Endothelial cell of umbilical vein (primary cell): ENCODE measurements at regions not wholly inside any gene's neighbourhood (a gene's known extent, or its start where the extent isn't known, plus 50 kb on each side); places are given as distances from the start of the nearest gene placed in this dataset.

Source experiments
- BruUV-seq: library from RNA; stranded (reverse); fragments of 400-500 nt; replicated peaks from 2 replicates; lab custom pipeline; 2021; lab: Mats Ljungman, UMichigan
- CTCF ChIA-PET: fragments of 300-600, 350-600 bp; sonication (Branson Sonifier 250); formaldehyde crosslinking; loops from one replicate; lab custom pipeline; 2021; ENCODE audit warnings: antibody characterized with exemption, inconsistent platforms; lab: Charles Lee
- POLR2A ChIA-PET: fragments of 300-600, 350-600 bp; sonication (Branson Sonifier 250); formaldehyde crosslinking; loops from one replicate; lab custom pipeline; 2021; ENCODE audit warnings: antibody characterized with exemption, inconsistent platforms; lab: Charles Lee
- DNase-seq: peaks from one replicate; pipeline ENCODE4 v3.0.0-alpha.2; 2011; ENCODE audit warnings: low read depth, low spot score
- FAIRE-seq: peaks from 2 replicates; lab custom pipeline; 2011; peaks lifted over from hg19 to GRCh38; lab: Jason Lieb, UNC
- H2AFZ ChIP-seq: 2 replicates; pipeline ENCODE4 v1.6.0; 2012; ENCODE audit warnings: low read depth, low read length, control low read depth, inconsistent platforms
- H3K27ac ChIP-seq: 2 replicates; pipeline ENCODE4 v1.5.1; 2011; ENCODE audit warnings: low read depth, mild to moderate bottlenecking, control low read depth, low read length, moderate library complexity; ENCODE audit not compliant: insufficient read depth
- H3K27me3 ChIP-seq, 2 experiments: 2 replicates each; pipeline versions ENCODE4 v1.6.0 to v1.6.1; 2011; ENCODE audit warnings: low read length in 2 of 2, mixed read lengths in 1 of 2; ENCODE audit not compliant: control insufficient read depth in 2 of 2, insufficient read depth in 2 of 2
- H3K36me3 ChIP-seq, 2 experiments: 2 replicates in 1 of 2; 3 replicates in 1 of 2; pipeline ENCODE4 v1.5.1; 2011; ENCODE audit warnings: low read length in 2 of 2, mild to moderate bottlenecking in 1 of 2, moderate library complexity in 1 of 2; ENCODE audit not compliant: control insufficient read depth in 2 of 2, insufficient read depth in 2 of 2; ENCODE audit errors: extremely low read depth in 1 of 2
- H3K4me1 ChIP-seq: 3 replicates; pipeline ENCODE4 v1.5.1; 2011; ENCODE audit warnings: mild to moderate bottlenecking, low read length; ENCODE audit not compliant: control insufficient read depth, insufficient read depth; ENCODE audit errors: extremely low read depth
- H3K4me2 ChIP-seq: 2 replicates; pipeline ENCODE4 v1.6.1; 2011; ENCODE audit warnings: low read length, control low read depth, mixed read lengths; ENCODE audit not compliant: insufficient read depth
- H3K4me3 ChIP-seq, 3 experiments: fragments of 200-600 bp in 1 of 3; sonication (generic), shearing (Covaris generic) in 1 of 3; replicated peaks in 1 of 3; 2 replicates each; pipeline ENCODE4 v1.5.1; 2011 to 2016; ENCODE audit warnings: control low read depth in 3 of 3, low read length in 3 of 3, mild to moderate bottlenecking in 2 of 3, inconsistent platforms in 1 of 3, low read depth in 1 of 3, moderate library complexity in 1 of 3; ENCODE audit not compliant: insufficient read depth in 1 of 3
- H3K79me2 ChIP-seq: 2 replicates; pipeline ENCODE4 v1.6.0; 2012; ENCODE audit warnings: low read length, inconsistent platforms; ENCODE audit not compliant: control insufficient read depth, insufficient read depth
- H3K9ac ChIP-seq: replicated peaks from 2 replicates; pipeline ENCODE3; 2011; ENCODE audit warnings: low read length, control low read depth; ENCODE audit not compliant: insufficient read depth; ENCODE audit errors: extremely low read depth
- H3K9me1 ChIP-seq: replicated peaks from 3 replicates; pipeline ENCODE4 v1.6.0; 2011; ENCODE audit warnings: mild to moderate bottlenecking, low read length; ENCODE audit not compliant: control insufficient read depth, insufficient read depth; ENCODE audit errors: extremely low read depth
- H3K9me3 ChIP-seq: replicated peaks from 2 replicates; pipeline ENCODE4 v1.5.1; 2012; ENCODE audit warnings: low read length, inconsistent platforms; ENCODE audit not compliant: control insufficient read depth, insufficient read depth
- H4K20me1 ChIP-seq: replicated peaks from 2 replicates; pipeline ENCODE3; 2011; ENCODE audit warnings: mild to moderate bottlenecking, low read length; ENCODE audit not compliant: control insufficient read depth, insufficient read depth; ENCODE audit errors: extremely low read depth
- CTCF ChIP-seq, 2 donors: IDR thresholded peaks; 1 replicate in 1 of 2; 2 replicates in 1 of 2; pipeline ENCODE4 v1.5.1; 2011; ENCODE audit warnings: low read length in 2 of 2, mild to moderate bottlenecking in 2 of 2, moderate library complexity in 2 of 2, control low read depth in 1 of 2, inconsistent platforms in 1 of 2, low read depth in 1 of 2; ENCODE audit not compliant: insufficient read depth in 1 of 2; ENCODE audit errors: extremely low read depth in 1 of 2
- EZH2 ChIP-seq: IDR thresholded peaks from 2 replicates; pipeline ENCODE4 v1.6.1; 2012; ENCODE audit warnings: borderline replicate concordance, low read depth, mild to moderate bottlenecking, moderate library complexity, low read length, inconsistent platforms; ENCODE audit not compliant: severe bottlenecking
- FOS ChIP-seq: IDR thresholded peaks from 2 replicates; pipeline ENCODE4 v1.6.1; 2011; ENCODE audit warnings: mild to moderate bottlenecking, low read length, moderate library complexity, borderline replicate concordance; ENCODE audit not compliant: insufficient read depth
- GATA2 ChIP-seq: IDR thresholded peaks from 2 replicates; pipeline ENCODE4 v1.7.0; 2011; ENCODE audit warnings: low read depth, mild to moderate bottlenecking, moderate library complexity, mixed read lengths, low read length; ENCODE audit not compliant: insufficient read length, insufficient read depth
- JUN ChIP-seq: IDR thresholded peaks from 2 replicates; pipeline ENCODE4 v1.6.1; 2011; ENCODE audit warnings: borderline replicate concordance, low read depth; ENCODE audit not compliant: insufficient read length, insufficient read depth
- MAX ChIP-seq: IDR thresholded peaks from 2 replicates; pipeline ENCODE4 v1.6.1; 2011; ENCODE audit not compliant: insufficient read depth, insufficient read length
- MYC ChIP-seq: IDR thresholded peaks from one replicate; pipeline ENCODE4 v1.6.1; 2011; ENCODE audit warnings: mild to moderate bottlenecking, low read depth, low read length
- POLR2A ChIP-seq: IDR thresholded peaks from 2 replicates; pipeline ENCODE4 v1.6.1; 2012; ENCODE audit warnings: low read depth, mild to moderate bottlenecking, control low read depth, low read length
- POLR2AphosphoS5 ChIP-seq: IDR thresholded peaks from 2 replicates; pipeline ENCODE4 v1.6.1; 2012; ENCODE audit warnings: low read depth, mild to moderate bottlenecking, control low read depth, low read length, moderate library complexity; ENCODE audit not compliant: insufficient read depth
- dilution Hi-C: fragments of 300-500 bp; cut with MboI; formaldehyde crosslinking; loops from one replicate; pipeline ENCODE4 v1.15.0; 2019; ENCODE audit warnings: low sequenced_read_pairs; ENCODE audit not compliant: extremely low pct_ligation_motif_present
- intact Hi-C: fragments of 100-400 bp; cut with micrococcal nuclease; formaldehyde crosslinking; loops from one replicate; pipeline ENCODE4 v1.10.0; 2022

GRCh38 chr2:226352941-226353560, 446.6 kb downstream of the IRS1 start:
- CTCF ChIA-PET: no interaction called here

GRCh38 chr2:226351711-226352110, 447.9 kb downstream of the IRS1 start:
- Histone ChIP-seq H3K79me2 (no peaks in the 10 kb centered on the region), H3K4me1 (no peaks in the 10 kb centered on the region), H3K9me3 (no peaks in the 10 kb centered on the region), H3K4me2 (no peak overlapping the region), H3K36me3 (no peaks in the 10 kb centered on the region), H4K20me1 (no peaks in the 10 kb centered on the region), H3K9me1 (no peaks in the 10 kb centered on the region), H3K27me3 (no peaks in the 10 kb centered on the region), H3K27ac (no peak overlapping the region), H2AFZ (no peak overlapping the region), H3K4me3 (no peak overlapping the region), H3K9ac (no peak overlapping the region)
- intact Hi-C loops (no loop called here), dilution Hi-C loops (no loop called here)
- ChIA-PET CTCF (no interaction called here), POLR2A (no interaction called here)
- no TSS peak for BruUV-seq
- no peak for DNase-seq
- no peak for FAIRE-seq
- TF ChIP-seq EZH2 (no peak), MAX (no peak), FOS (no peak), GATA2 (no peak), CTCF (IDR thresholded peaks at IDR 0.05; ENCODE audit: extremely low read depth in 1 of 2, insufficient read depth in 1 of 2, low read depth in 1 of 2, low read length in 2 of 2) (no peak), POLR2A (no peak), JUN (no peak), POLR2AphosphoS5 (no peak), MYC (no peak)

More at GRCh38 chr2:226352941-226353560, 446.6 kb downstream of the IRS1 start:
- Histone ChIP-seq H2AFZ (no peak overlapping the region), H3K27me3 (no peaks in the 10 kb centered on the region), H3K9ac (no peak overlapping the region), H4K20me1 (no peaks in the 10 kb centered on the region), H3K4me3 (no peak overlapping the region), H3K36me3 (no peaks in the 10 kb centered on the region), H3K79me2 (no peaks in the 10 kb centered on the region), H3K4me1 (no peaks in the 10 kb centered on the region), H3K4me2 (no peak overlapping the region), H3K9me3 (no peaks in the 10 kb centered on the region), H3K9me1 (no peaks in the 10 kb centered on the region), H3K27ac (no peak overlapping the region)
- BruUV-seq: no TSS peak
- dilution Hi-C loops: no loop called here
- FAIRE-seq: no peak
- TF ChIP-seq GATA2 (no peak), POLR2AphosphoS5 (no peak), MYC (no peak)
- POLR2A ChIA-PET: no interaction called here
- no peak for DNase-seq
- intact Hi-C loops: no loop called here
